Neural progenitor cell (in vitro differentiated cells): ENCODE measurements at regions not wholly inside any gene's neighbourhood (a gene's known extent, or its start where the extent isn't known, plus 50 kb on each side); places are given as distances from the start of the nearest gene placed in this dataset.

ENCODE experiments used
- CTCF ChIP-seq: fragments of 200-600 bp; sonication (generic); IDR thresholded peaks from 2 replicates; pipeline ENCODE4 v1.5.1; 2017; ENCODE audit warnings: antibody characterized with exemption, mild to moderate bottlenecking
- EZH2 ChIP-seq: fragments of 200-600 bp; sonication (generic); IDR thresholded peaks from 2 replicates; pipeline ENCODE4 v1.6.1; 2017; ENCODE audit warnings: antibody characterized with exemption, mild to moderate bottlenecking, moderate library complexity

- TF ChIP-seq EZH2 = no peak
- TF ChIP-seq CTCF = no peak
Observed at GRCh38 chr20:19947611-19948264, 69.4 kb upstream of the NAA20 start.
